Panc1 (cell line): ENCODE measurements at regions not wholly inside any gene's neighbourhood (a gene's known extent, or its start where the extent isn't known, plus 50 kb on each side); places are given as distances from the start of the nearest gene placed in this dataset.

ENCODE experiments used
- ATAC-seq: fragments of 200-7000 bp; cut with Tn5 transposase; 2 replicates; pipeline ENCODE4 v1.9.1; 2020; ENCODE audit warnings: mild to moderate bottlenecking, moderate library complexity
- BruUV-seq: library from RNA; stranded (reverse); fragments of 400-500 nt; replicated peaks from 2 replicates; lab custom pipeline; 2021; lab: Mats Ljungman, UMichigan
- CTCF ChIA-PET: fragments of 300-600 bp; sonication (Branson Sonifier 250); formaldehyde crosslinking; loops from one replicate; lab custom pipeline; 2022; ENCODE audit warnings: antibody characterized with exemption; lab: Charles Lee
- POLR2A ChIA-PET: fragments of 300-600 bp; sonication (Branson Sonifier 250); formaldehyde crosslinking; loops from one replicate; lab custom pipeline; 2022; ENCODE audit warnings: antibody characterized with exemption; lab: Charles Lee
- DNase-seq: peaks from one replicate; pipeline ENCODE4 v3.0.0-alpha.2; 2010; ENCODE audit warnings: low read depth, low spot score
- H3K27ac ChIP-seq: 2 replicates; pipeline ENCODE4 v1.5.1; 2011; ENCODE audit warnings: mild to moderate bottlenecking, low read length, inconsistent platforms
- H3K27me3 ChIP-seq: fragments of 200-500 bp; sonication (Bioruptor generic); 2 replicates; pipeline ENCODE4 v1.6.0; 2014; ENCODE audit warnings: low read length, inconsistent platforms; ENCODE audit not compliant: control insufficient read depth, insufficient read depth
- H3K36me3 ChIP-seq: fragments of 200-500 bp; sonication (Bioruptor generic); 2 replicates; pipeline ENCODE4 v1.5.1; 2014; ENCODE audit warnings: inconsistent platforms, mild to moderate bottlenecking, low read length, moderate library complexity; ENCODE audit not compliant: control insufficient read depth, insufficient read depth
- H3K4me1 ChIP-seq: 2 replicates; pipeline ENCODE4 v1.5.1; 2011; ENCODE audit warnings: inconsistent platforms, mild to moderate bottlenecking, low read length, moderate library complexity; ENCODE audit not compliant: control insufficient read depth, insufficient read depth
- H3K4me3 ChIP-seq, 2 experiments: 2 replicates each; pipeline ENCODE4 v1.5.1; 2011 to 2012; ENCODE audit warnings: low read depth in 2 of 2, low read length in 2 of 2, mild to moderate bottlenecking in 2 of 2, inconsistent platforms in 1 of 2, moderate library complexity in 1 of 2
- H3K9me3 ChIP-seq: fragments of 200-500 bp; sonication (Bioruptor generic); 2 replicates; pipeline ENCODE4 v1.5.1; 2014; ENCODE audit warnings: low read depth, mild to moderate bottlenecking, inconsistent platforms, low read length, moderate library complexity; ENCODE audit not compliant: control insufficient read depth, insufficient read depth
- CTCF ChIP-seq: fragments of 450-650 bp; IDR thresholded peaks from 2 replicates; pipeline ENCODE4 v1.5.1; 2017; ENCODE audit warnings: mild to moderate bottlenecking
- POLR2AphosphoS5 ChIP-seq: IDR thresholded peaks from 2 replicates; pipeline ENCODE4 v1.6.1; 2012; ENCODE audit warnings: mild to moderate bottlenecking, low read depth, low read length, moderate library complexity
- REST ChIP-seq, 2 experiments: IDR thresholded peaks; 2 replicates each; pipeline ENCODE4 v1.6.1; 2011 to 2012; ENCODE audit warnings: low read depth in 2 of 2, control low read depth in 1 of 2, low read length in 1 of 2, mild to moderate bottlenecking in 1 of 2, moderate library complexity in 1 of 2; ENCODE audit not compliant: insufficient read depth in 1 of 2
- SIN3A ChIP-seq: IDR thresholded peaks from 2 replicates; pipeline ENCODE4 v1.6.1; 2012; ENCODE audit warnings: low read depth, mild to moderate bottlenecking, low read length, moderate library complexity, borderline replicate concordance; ENCODE audit not compliant: insufficient read depth
- TCF7L2 ChIP-seq: IDR thresholded peaks from 2 replicates; pipeline ENCODE4 v1.6.1; 2011; ENCODE audit warnings: mild to moderate bottlenecking, low read depth, low read length, inconsistent platforms
- in situ Hi-C: cut with HindIII; loops from 2 replicates; pipeline ENCODE4 v1.10.0; 2016; ENCODE audit warnings: low sequenced_read_pairs, low pct_unique_long_range_greater_than_20kb
- intact Hi-C: fragments of 100-400 bp; cut with micrococcal nuclease; formaldehyde crosslinking; loops from one replicate; pipeline ENCODE4 v1.10.0; 2022; ENCODE audit not compliant: unreplicated experiment

- Histone ChIP-seq H3K4me1 (no peaks in the 10 kb centered on the region), H3K9me3 (no peaks in the 10 kb centered on the region), H3K27me3 (no peaks in the 10 kb centered on the region), H3K27ac (no peak overlapping the region), H3K36me3 (no peaks in the 10 kb centered on the region), H3K4me3 (no peak overlapping the region)
- TF ChIP-seq POLR2AphosphoS5 (no peak), CTCF (peak; percentile 8; the same call in 1 of the 2 replicates), TCF7L2 (no peak), SIN3A (no peak), REST (IDR thresholded peaks at IDR 0.05; ENCODE audit: insufficient read depth in 1 of 2, low read depth in 2 of 2, low read length in 1 of 2) (no peak)
- in situ Hi-C loops (no loop called here), intact Hi-C loops (no loop called here)
- CTCF ChIA-PET = no interaction called here
- BruUV-seq = no TSS peak
- POLR2A ChIA-PET = no interaction called here
- DNase-seq (no peak), ATAC-seq (no peak)
Measured at GRCh38 chr2:183348492-183348891, 224.2 kb downstream of the NUP35 start.

DNA sequence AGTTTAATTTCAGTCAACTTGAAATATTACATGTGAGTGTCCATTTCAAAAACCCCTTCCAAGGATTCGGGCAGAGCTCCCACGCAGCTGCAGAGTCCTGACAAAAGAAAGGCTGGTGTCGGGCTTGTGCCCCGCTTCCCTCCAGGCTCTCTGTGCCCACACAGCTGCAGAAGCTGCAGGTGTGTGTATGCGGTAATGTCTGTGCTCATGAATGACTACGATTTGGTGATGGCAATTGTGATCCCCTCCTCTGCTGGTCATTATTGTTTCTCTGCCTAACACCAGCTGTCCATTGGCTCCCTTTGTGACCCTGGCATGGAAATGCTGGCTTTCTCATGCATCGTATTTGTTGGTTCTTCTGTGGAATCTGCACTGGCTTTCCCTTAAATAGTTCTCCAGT, 224.8 kb downstream of the NUP35 start:
- in situ Hi-C loops (no loop called here), intact Hi-C loops (no loop called here)
- no peak for ATAC-seq
- BruUV-seq = no TSS peak
- TF ChIP-seq TCF7L2 = no peak
- no peak for TF ChIP-seq CTCF
- TF ChIP-seq POLR2AphosphoS5 = no peak
- TF ChIP-seq SIN3A = no peak
- no peak for TF ChIP-seq REST (IDR thresholded peaks at IDR 0.05; ENCODE audit: insufficient read depth in 1 of 2, low read depth in 2 of 2, low read length in 1 of 2)
- Histone ChIP-seq H3K36me3 (no peaks in the 10 kb centered on the region), H3K9me3 (no peaks in the 10 kb centered on the region), H3K27ac (no peak overlapping the region), H3K4me3 (no peak overlapping the region), H3K4me1 (no peaks in the 10 kb centered on the region), H3K27me3 (no peaks in the 10 kb centered on the region)
- ChIA-PET POLR2A (no interaction called here), CTCF (no interaction called here)
- DNase-seq = no peak
